GM18861 (cell line): ENCODE measurements at regions not wholly inside any gene's neighbourhood (a gene's known extent, or its start where the extent isn't known, plus 50 kb on each side); places are given as distances from the start of the nearest gene placed in this dataset.
"Not testable (repeated sequence)": the region's sequence is repeated elsewhere in the genome, so short reads cannot be mapped to it uniquely, and the experiment has no call there.

Experiments
- ATAC-seq: cut with Tn5 transposase; IDR thresholded peaks from one replicate; pipeline ENCODE4 v1.9.1; 2021; ENCODE audit not compliant: unreplicated experiment

- no peak for ATAC-seq
Measured at GRCh38 chr9:38259056-38259455, 133.4 kb upstream of the ALDH1B1 start.

GRCh38 chr9:38257626-38258215, 134.8 kb upstream of the ALDH1B1 start:
- ATAC-seq: no peak

- no peak for ATAC-seq
Measured at GRCh38 chr9:38256461-38256860, 136.0 kb upstream of the ALDH1B1 start.

- ATAC-seq: no peak
Measured at GRCh38 chr9:38255599-38255998, 136.9 kb upstream of the ALDH1B1 start.

GRCh38 chr9:38254756-38255155, 137.7 kb upstream of the ALDH1B1 start:
- no peak for ATAC-seq

GRCh38 chr9:38254151-38254550, 138.4 kb upstream of the ALDH1B1 start:
- ATAC-seq: no peak

GRCh38 chr9:38253200-38253599, 139.3 kb upstream of the ALDH1B1 start:
- no peak for ATAC-seq

- no peak for ATAC-seq
Measured at GRCh38 chr9:38251036-38251860, 141.3 kb upstream of the ALDH1B1 start.

- no peak for ATAC-seq
Measured at GRCh38 chr9:38250279-38251035, 142.0 kb upstream of the ALDH1B1 start.

- ATAC-seq: no peak
Measured at GRCh38 chr9:38249587-38250210, 142.8 kb upstream of the ALDH1B1 start.

- ATAC-seq: no peak
Measured at GRCh38 chr9:38249049-38249448, 143.5 kb upstream of the ALDH1B1 start.

- no peak for ATAC-seq
Measured at GRCh38 chr9:38246833-38247232, 145.7 kb upstream of the ALDH1B1 start.

- ATAC-seq: no peak
Measured at GRCh38 chr9:38244971-38245370, 147.5 kb upstream of the ALDH1B1 start.

GRCh38 chr9:38243993-38244392, 148.5 kb upstream of the ALDH1B1 start:
- ATAC-seq: no peak

- ATAC-seq: not testable (repeated sequence)
Measured at GRCh38 chr9:38242151-38242550, 150.4 kb upstream of the ALDH1B1 start.

- no peak for ATAC-seq
Measured at GRCh38 chr9:38240051-38240450, 152.5 kb upstream of the ALDH1B1 start.

- ATAC-seq: no peak
Measured at GRCh38 chr9:38235244-38235643, 157.3 kb upstream of the ALDH1B1 start.

GRCh38 chr9:38234479-38235170, 157.9 kb upstream of the ALDH1B1 start:
- ATAC-seq: no peak

GRCh38 chr9:38233796-38234355, 158.6 kb upstream of the ALDH1B1 start:
- ATAC-seq: no peak

GRCh38 chr9:38233343-38233742, 159.2 kb upstream of the ALDH1B1 start:
- ATAC-seq: no peak

- no peak for ATAC-seq
Measured at GRCh38 chr9:38232895-38233294, 159.6 kb upstream of the ALDH1B1 start.
